ENCODE measurements at regions not wholly inside any gene's neighbourhood (a gene's known extent, or its start where the extent isn't known, plus 50 kb on each side); places are given as distances from the start of the nearest gene placed in this dataset.

DNA sequence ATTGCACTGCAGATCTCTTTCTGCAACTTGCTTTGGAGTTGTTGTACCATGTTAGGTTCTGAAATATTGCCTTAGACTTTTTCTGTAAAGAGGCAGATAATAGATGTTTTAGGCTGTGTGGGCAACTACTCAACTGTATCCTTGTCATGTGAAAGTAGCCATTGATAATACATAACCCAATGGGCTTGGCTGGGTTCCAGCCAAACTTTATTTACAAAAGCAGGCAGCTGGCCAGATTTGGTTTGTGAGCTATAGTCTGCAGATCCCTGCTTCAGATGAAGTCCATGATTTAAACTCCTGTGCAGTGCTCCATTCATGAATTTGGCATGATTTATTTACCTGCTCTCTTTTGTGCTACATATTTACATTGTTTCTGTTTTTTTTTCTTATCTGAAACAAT is 300.4 kb downstream of the IRX2 start (continued):
- TF ChIP-seq MAFK (IDR thresholded peaks at IDR 0.05; ENCODE audit: low read depth, low read length) (no peak), RNF2 (IDR thresholded peaks at IDR 0.05; ENCODE audit: borderline replicate concordance, low read depth, low read length, missing control alignments, poor library complexity, severe bottlenecking) (no peak), NANOG (IDR thresholded peaks at IDR 0.05; ENCODE audit: insufficient read depth, low read depth, low read length, poor library complexity, severe bottlenecking) (no peak)

All from H1 (cell line).